Kidney (tissue), 13 donors: ENCODE measurements at regions not wholly inside any gene's neighbourhood (a gene's known extent, or its start where the extent isn't known, plus 50 kb on each side); places are given as distances from the start of the nearest gene placed in this dataset.
A peak's percentile ranks its signal among the peaks of the same experiment; 100 is the strongest.
"Not testable (repeated sequence)": the region's sequence is repeated elsewhere in the genome, so short reads cannot be mapped to it uniquely, and the experiment has no call there.

Experiments
- DNase-seq, 5 donors: peaks; one replicate each; pipeline ENCODE4 v3.0.0-alpha.2; 2013 to 2020
- FAIRE-seq: peaks from 2 replicates; lab custom pipeline; 2012; peaks lifted over from hg19 to GRCh38; lab: Jason Lieb, UNC
- H3K27ac ChIP-seq, 2 donors: one replicate each; pipeline ENCODE4 v1.7.0; 2013; ENCODE audit warnings: low read depth in 2 of 2, low read length in 2 of 2, inconsistent platforms in 1 of 2
- H3K27me3 ChIP-seq: one replicate; pipeline ENCODE4 v1.7.1; 2013; ENCODE audit warnings: low read length, inconsistent platforms; ENCODE audit not compliant: control insufficient read depth, insufficient read depth
- H3K36me3 ChIP-seq, 3 donors: one replicate each; pipeline versions ENCODE4 v1.7.0 to v1.7.1; 2013; ENCODE audit warnings: low read length in 3 of 3, control low read depth in 1 of 3, inconsistent platforms in 1 of 3; ENCODE audit not compliant: insufficient read depth in 3 of 3, control insufficient read depth in 2 of 3
- H3K4me1 ChIP-seq, 3 donors: one replicate each; pipeline versions ENCODE4 v1.7.0 to v1.7.1; 2013; ENCODE audit warnings: low read length in 3 of 3, inconsistent platforms in 1 of 3, low read depth in 1 of 3; ENCODE audit not compliant: control insufficient read depth in 2 of 3, insufficient read depth in 2 of 3
- H3K4me3 ChIP-seq, 3 donors: one replicate each; pipeline versions ENCODE4 v1.7.0 to v1.8.1; 2013; ENCODE audit warnings: low read length in 3 of 3, control low read depth in 1 of 3, inconsistent platforms in 1 of 3
- H3K9ac ChIP-seq, 3 donors: one replicate each; pipeline versions ENCODE4 v1.7.0 to v1.7.1; 2013; ENCODE audit warnings: low read length in 3 of 3, control low read depth in 1 of 3, inconsistent platforms in 1 of 3
- H3K9me3 ChIP-seq, 3 donors: one replicate each; pipeline versions ENCODE4 v1.7.0 to v1.7.1; 2013; ENCODE audit warnings: low read length in 3 of 3, control low read depth in 1 of 3, inconsistent platforms in 1 of 3; ENCODE audit not compliant: control insufficient read depth in 2 of 3, insufficient read depth in 1 of 3
- CTCF ChIP-seq: IDR thresholded peaks from 3 replicates; pipeline ENCODE4 v1.5.1; 2012; ENCODE audit warnings: mild to moderate bottlenecking, moderate library complexity, borderline replicate concordance; ENCODE audit not compliant: insufficient read depth; ENCODE audit errors: extremely low read depth
- intact Hi-C: fragments of 100-400 bp; cut with DNase I; formaldehyde crosslinking; loops from one replicate; pipeline ENCODE4 v1.11.1; 2022
- donor health status: control.
- donor health status: control.
- donor health status: control.
- donor health status: control.
- donor health status: control.
- donor health status: DM: yes; HTN: yes; CAD: no.
- donor health status: Normal renal cell carcinoma (clear cell type).

DNA sequence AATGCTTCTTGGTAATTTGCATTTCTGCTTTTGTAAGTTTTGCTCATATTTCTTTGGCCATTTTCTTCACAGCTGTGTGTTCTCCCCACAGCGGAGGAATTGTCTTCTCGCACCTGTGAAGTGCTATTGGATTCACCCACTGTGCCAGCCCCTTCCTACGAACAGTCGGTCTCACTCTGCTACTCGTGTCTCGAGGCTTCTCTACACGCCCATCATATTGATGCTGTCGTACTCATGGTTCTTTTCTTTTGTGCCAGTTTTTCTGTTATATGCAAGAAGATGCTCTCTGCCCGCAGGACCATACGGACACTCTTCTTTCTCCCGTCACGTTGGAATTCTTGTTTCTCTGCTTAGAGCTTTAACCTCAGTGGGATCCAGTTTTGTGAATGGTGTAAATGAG, 200.3 kb downstream of the DLL1 start:
- DNase-seq (peak in 1 of 5 donors; percentile 20), FAIRE-seq (no peak)
- H3K4me1 ChIP-seq: peaks cover 0 to 4% (median 0%) of the 10 kb centered on the region in 3 donors
- H3K27me3 ChIP-seq: no peaks in the 10 kb centered on the region
- H3K4me3 ChIP-seq: no peak overlapping the region
- intact Hi-C loops: no loop called here
- H3K27ac ChIP-seq: no peak overlapping the region
- H3K9ac ChIP-seq: no peak overlapping the region
- no peaks in the 10 kb centered on the region for H3K9me3 ChIP-seq
- no peaks in the 10 kb centered on the region for H3K36me3 ChIP-seq
- no peak for TF ChIP-seq CTCF

- FAIRE-seq: no peak
- intact Hi-C loops: no loop called here
- peak in 2 of 5 donors; percentile 38 to 68 for DNase-seq
- no peak for TF ChIP-seq CTCF
- peaks cover 0 to 4% (median 0%) of the 10 kb centered on the region in 3 donors for H3K4me1 ChIP-seq
- H3K9ac ChIP-seq: no peak overlapping the region
- no peaks in the 10 kb centered on the region for H3K27me3 ChIP-seq
- no peak overlapping the region for H3K27ac ChIP-seq
- H3K4me3 ChIP-seq: no peak overlapping the region
- H3K9me3 ChIP-seq: no peaks in the 10 kb centered on the region
- no peaks in the 10 kb centered on the region for H3K36me3 ChIP-seq
Measured at GRCh38 chr6:170089963-170090362, 200.9 kb downstream of the DLL1 start.

- Histone ChIP-seq H3K27ac (no peak overlapping the region), H3K9ac (no peak overlapping the region), H3K27me3 (no peaks in the 10 kb centered on the region), H3K9me3 (no peaks in the 10 kb centered on the region), H3K4me1 (peaks cover 0 to 4% (median 0%) of the 10 kb centered on the region in 3 donors), H3K36me3 (no peaks in the 10 kb centered on the region), H3K4me3 (no peak overlapping the region)
- intact Hi-C loops: no loop called here
- no peak for TF ChIP-seq CTCF
- DNase-seq (peak in 2 of 5 donors; percentile 48 to 73), FAIRE-seq (no peak)
Measured at GRCh38 chr6:170088582-170088955, 202.3 kb downstream of the DLL1 start.

DNA sequence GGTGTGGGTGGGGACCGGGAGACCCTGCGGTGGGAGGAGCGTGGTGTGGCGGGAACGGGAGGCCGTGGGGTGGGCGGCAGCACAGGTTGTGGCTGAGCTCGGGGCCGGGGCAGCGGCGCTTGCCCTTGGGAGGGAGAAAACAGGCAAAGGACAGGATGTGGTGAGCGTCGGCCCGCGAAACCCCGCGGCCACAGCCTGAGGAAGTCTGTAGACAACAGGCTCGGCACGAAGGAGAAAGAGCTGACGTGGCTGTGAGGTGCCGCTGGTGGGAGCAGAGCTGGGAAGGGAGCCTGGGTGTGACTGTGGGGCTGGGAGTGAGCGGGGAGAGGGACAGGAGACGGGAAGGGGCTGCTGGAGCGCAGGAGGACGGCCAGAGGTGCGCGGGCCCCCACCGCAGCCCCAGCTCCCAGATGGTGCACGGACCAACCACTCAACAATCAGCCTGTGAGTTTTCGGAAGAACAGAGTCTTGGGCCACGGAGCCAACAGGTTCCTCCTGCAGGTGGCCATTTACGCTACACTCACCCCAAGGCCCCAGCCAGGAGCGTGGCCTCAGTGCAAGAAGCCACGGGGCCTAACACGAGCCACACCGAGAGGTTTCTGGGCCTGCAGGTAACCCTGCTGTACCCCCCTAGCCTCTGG, 202.8 kb downstream of the DLL1 start:
- Histone ChIP-seq H3K27me3 (no peaks in the 10 kb centered on the region), H3K4me1 (peaks cover 0 to 4% (median 0%) of the 10 kb centered on the region in 3 donors), H3K9me3 (no peaks in the 10 kb centered on the region), H3K4me3 (no peak overlapping the region), H3K36me3 (no peaks in the 10 kb centered on the region), H3K9ac (no peak overlapping the region), H3K27ac (no peak overlapping the region)
- DNase-seq: peak in 4 of 5 donors; percentile 14 to 76 (median 36)
- TF ChIP-seq CTCF: no peak
- intact Hi-C loops: no loop called here
- no peak for FAIRE-seq

DNA sequence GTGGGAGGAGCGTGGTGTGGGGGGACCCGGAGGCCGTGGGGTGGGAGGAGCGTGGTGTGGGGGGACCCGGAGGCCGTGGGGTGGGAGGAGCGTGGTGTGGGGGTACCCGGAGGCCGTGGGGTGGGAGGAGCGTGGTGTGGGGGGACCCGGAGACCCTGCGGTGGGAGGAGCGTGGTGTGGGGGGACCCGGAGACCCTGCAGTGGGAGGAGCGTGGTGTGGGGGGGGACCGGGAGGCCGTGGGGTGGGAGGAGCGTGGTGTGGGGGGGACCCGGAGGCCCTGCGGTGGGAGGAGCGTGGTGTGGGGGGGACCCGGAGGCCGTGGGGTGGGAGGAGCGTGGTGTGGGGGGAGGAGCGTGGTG, 203.5 kb downstream of the DLL1 start:
- H3K9ac ChIP-seq, H3K4me1 ChIP-seq, intact Hi-C loops, H3K27me3 ChIP-seq, H3K27ac ChIP-seq, H3K36me3 ChIP-seq, H3K4me3 ChIP-seq, H3K9me3 ChIP-seq, FAIRE-seq: not testable (repeated sequence)
- peak in 3 of 5 donors; percentile 7 to 87 (median 57) for DNase-seq
